ENCODE measurements at regions not wholly inside any gene's neighbourhood (a gene's known extent, or its start where the extent isn't known, plus 50 kb on each side); places are given as distances from the start of the nearest gene placed in this dataset.

- TF ChIP-seq, protein P1, sequence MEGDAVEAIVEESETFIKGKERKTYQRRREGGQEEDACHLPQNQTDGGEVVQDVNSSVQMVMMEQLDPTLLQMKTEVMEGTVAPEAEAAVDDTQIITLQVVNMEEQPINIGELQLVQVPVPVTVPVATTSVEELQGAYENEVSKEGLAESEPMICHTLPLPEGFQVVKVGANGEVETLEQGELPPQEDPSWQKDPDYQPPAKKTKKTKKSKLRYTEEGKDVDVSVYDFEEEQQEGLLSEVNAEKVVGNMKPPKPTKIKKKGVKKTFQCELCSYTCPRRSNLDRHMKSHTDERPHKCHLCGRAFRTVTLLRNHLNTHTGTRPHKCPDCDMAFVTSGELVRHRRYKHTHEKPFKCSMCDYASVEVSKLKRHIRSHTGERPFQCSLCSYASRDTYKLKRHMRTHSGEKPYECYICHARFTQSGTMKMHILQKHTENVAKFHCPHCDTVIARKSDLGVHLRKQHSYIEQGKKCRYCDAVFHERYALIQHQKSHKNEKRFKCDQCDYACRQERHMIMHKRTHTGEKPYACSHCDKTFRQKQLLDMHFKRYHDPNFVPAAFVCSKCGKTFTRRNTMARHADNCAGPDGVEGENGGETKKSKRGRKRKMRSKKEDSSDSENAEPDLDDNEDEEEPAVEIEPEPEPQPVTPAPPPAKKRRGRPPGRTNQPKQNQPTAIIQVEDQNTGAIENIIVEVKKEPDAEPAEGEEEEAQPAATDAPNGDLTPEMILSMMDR (IDR thresholded peaks at IDR 0.05): no peak
- no peak for TF ChIP-seq POLR2A (IDR thresholded peaks at IDR 0.05)
These were observed 95.4 kb upstream of the IGFBP7 start for GRCh38 chr4:57205580-57205979.
